AG10803 (cell line): ENCODE measurements at regions not wholly inside any gene's neighbourhood (a gene's known extent, or its start where the extent isn't known, plus 50 kb on each side); places are given as distances from the start of the nearest gene placed in this dataset.

Experiments
- DNase-seq: peaks from one replicate; pipeline ENCODE4 v3.0.0; 2010; ENCODE audit warnings: low read depth
- H3K4me3 ChIP-seq: 2 replicates; pipeline ENCODE4 v1.5.1; 2011; ENCODE audit warnings: mild to moderate bottlenecking, low read length, control low read depth
- TF ChIP-seq, protein P1 (sequence below): conservative IDR thresholded peaks from 2 replicates; pipeline ENCODE4 v1.5.1; 2011; ENCODE audit warnings: mild to moderate bottlenecking, low read length, control low read depth, inconsistent platforms

DNA sequence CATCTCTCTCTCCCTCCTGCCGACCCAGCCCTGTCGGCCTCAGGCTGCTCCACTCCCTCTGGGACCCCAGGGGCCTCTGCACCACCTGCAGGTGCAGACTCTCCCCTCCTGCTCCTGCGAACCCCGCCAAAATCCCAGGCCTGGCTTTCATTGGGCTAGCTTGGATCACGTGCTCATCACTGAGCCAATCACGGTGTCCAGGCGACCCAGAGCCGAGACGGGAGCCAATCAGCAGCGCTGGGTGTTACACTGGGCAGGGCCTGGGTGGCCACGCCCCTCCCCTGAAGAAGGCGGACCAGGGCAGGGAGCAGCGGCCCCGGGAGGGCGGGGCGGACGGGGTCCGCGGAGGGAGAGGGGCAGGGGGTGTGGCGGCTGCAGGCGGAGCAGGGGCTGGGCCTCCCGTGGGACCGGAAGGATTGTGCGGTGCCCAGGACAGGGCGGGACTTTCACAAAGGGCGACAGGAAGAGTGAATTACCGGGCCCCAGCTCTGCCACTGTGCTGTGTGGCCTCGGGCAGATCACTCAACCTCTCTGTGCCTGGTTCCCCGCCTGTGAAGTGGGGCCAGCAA, 66.6 kb upstream of the FBRSL1 start:
- H3K4me3 ChIP-seq: no peak overlapping the region
- no peak for DNase-seq
- TF ChIP-seq, protein P1, sequence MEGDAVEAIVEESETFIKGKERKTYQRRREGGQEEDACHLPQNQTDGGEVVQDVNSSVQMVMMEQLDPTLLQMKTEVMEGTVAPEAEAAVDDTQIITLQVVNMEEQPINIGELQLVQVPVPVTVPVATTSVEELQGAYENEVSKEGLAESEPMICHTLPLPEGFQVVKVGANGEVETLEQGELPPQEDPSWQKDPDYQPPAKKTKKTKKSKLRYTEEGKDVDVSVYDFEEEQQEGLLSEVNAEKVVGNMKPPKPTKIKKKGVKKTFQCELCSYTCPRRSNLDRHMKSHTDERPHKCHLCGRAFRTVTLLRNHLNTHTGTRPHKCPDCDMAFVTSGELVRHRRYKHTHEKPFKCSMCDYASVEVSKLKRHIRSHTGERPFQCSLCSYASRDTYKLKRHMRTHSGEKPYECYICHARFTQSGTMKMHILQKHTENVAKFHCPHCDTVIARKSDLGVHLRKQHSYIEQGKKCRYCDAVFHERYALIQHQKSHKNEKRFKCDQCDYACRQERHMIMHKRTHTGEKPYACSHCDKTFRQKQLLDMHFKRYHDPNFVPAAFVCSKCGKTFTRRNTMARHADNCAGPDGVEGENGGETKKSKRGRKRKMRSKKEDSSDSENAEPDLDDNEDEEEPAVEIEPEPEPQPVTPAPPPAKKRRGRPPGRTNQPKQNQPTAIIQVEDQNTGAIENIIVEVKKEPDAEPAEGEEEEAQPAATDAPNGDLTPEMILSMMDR: no peak

DNA sequence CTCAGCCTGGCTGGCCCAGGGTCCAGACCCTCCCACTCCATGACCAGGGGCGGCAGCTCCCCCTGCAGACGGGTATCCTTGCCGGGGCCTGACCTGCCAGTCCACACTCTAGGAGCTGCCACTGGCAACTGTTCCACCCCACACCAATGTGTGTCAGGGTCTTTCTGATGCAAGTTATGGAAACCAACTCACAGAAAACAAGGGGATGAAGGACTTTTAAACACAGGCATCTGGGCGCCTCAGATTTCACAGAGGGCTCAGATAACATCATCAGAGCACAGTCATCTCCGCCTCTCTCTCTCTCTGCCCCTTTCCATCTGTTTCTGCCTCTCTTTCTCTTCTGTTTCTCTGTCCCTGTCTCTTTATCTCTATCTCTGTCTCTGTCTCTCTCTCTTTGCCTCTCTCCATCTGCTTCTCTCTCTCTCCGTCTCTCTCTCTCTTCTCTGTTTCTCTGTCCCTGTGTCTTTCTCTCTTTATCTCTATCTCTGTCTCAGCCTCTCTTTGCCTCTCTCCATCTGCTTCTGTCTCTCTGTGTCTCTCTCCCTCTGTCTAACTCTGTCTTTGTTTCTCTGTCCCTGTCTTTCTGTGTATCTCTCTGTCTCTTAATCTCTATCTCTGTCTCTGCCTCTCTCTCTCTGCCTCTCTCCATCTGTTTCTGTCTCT, 67.4 kb upstream of the FBRSL1 start:
- no peak overlapping the region for H3K4me3 ChIP-seq
- TF ChIP-seq, protein P1: no peak
- peak; percentile 40 for DNase-seq

DNA sequence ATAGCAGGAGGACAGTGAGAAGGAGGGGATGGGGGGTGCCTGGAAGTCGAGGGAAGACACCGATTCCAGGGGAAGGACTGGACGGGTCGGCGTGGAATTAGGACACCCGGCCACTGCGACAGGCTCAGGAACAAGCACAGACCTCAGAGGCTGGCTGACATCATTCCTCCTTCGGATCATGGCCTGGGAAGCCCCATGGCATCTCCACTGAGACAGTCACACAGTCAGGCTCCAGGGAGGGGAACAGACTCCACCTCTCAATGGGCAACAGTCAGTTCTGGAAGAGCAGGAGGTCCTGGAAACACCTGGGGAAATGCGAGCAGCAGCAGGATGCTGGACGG, 67.9 kb upstream of the FBRSL1 start:
- no peak for DNase-seq
- H3K4me3 ChIP-seq: no peak overlapping the region
- TF ChIP-seq, protein P1: no peak

DNA sequence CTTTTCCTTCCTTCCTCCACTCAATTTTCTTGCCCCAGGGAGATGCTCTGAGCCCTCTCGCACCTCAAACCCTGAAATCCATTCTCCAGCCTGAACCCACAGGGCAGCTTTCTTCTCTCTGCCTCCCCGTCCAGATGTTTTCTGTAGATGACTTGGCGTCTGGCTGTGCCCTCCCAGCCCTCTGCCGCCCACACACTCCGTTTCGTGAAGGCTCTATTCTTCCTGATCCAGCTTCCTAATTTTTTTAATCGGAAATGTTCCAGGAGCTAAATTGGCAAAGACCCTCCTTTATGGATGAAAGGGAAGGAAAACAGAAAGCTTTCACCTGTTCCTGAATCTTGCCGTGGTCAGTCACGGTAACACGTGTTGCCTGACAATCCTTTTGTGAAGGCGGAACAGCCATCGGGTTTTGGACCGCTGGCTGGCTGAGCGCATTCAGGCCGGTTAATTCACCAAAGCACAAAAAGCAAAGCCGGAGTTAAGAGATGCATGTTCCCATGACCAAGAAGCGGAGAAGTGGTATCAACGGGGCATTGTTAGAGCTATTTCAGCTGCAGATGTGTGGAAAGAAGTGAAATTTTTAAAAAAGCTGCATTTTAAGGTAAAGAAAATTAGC, 70.2 kb upstream of the FBRSL1 start:
- TF ChIP-seq, protein P1: no peak
- no peak for DNase-seq

DNA sequence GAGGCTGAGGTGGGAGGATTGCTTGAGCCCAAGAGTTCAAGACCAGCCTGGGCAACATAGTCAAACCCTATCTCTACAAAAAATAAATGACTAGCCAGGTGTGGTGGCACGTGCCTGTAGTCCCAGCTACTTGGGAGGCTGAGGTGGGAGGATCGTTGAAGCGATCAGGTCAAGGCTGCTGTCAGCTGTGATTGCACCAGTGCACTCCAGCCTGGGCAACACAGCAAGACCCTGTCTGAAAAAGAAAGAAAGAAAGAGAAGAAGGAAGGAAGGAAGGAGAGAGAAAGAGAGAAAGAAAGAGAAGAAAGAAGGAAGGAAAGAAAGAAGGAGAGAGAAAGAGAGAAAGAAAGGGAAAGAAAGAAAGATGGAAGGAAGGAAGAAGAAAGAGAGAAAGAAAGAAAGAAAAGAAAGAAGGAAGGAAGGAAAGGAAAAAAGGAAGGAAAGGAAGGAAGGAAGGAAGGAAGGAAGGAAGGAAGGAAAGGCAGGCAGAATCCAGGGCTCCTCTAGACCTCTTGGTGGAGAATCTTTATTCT, 71.5 kb upstream of the FBRSL1 start:
- TF ChIP-seq, protein P1: no peak

More for the DNA sequence above, 70.2 kb upstream of the FBRSL1 start:
- H3K4me3 ChIP-seq: no peak overlapping the region

DNA sequence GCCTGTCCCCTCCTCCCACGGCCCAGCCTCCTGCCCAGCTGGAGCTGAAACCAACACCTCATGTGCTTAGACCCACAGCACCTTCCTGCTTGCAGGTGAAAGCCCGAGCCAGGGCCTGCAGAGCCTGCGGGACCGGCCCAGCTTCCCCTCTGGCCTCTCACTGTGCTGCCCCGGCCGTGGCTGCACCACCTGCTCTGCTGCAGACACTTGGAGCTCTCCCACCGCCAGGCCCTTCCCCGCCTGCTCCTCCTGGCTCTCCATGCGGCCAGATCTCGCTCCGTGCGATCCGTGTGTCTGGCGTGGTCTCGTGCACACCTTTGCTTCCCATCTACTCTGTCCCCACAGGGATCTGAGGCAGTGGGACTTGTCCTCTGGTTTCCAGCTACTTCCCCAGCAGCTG, 72.2 kb upstream of the FBRSL1 start:
- H3K4me3 ChIP-seq: no peak overlapping the region
- TF ChIP-seq, protein P1: no peak
- DNase-seq: no peak

More for the DNA sequence above, 71.5 kb upstream of the FBRSL1 start:
- DNase-seq: no peak
- no peak overlapping the region for H3K4me3 ChIP-seq

DNA sequence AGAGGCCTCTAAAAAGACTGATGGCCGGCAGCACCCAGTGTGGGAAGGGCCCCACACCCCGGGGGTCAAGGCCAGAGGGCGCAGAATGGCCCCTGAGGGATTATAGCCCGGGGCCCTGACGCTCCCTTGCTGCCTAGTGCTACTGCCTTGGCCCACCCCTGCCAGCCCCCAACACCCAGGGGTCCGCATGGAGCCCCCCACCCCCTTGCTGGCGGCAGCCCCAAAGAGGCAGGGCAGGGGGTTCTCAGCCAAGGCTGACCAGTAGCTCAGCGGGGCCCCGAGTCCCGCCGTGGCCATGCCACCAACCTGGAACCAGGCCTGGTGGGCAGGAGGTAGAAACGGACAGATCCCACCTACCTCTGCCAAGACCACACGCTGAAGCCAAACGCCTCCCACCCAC, 73.1 kb upstream of the FBRSL1 start:
- no peak for DNase-seq
- H3K4me3 ChIP-seq: no peak overlapping the region
- TF ChIP-seq, protein P1: no peak
